ENCODE measurements at regions not wholly inside any gene's neighbourhood (a gene's known extent, or its start where the extent isn't known, plus 50 kb on each side); places are given as distances from the start of the nearest gene placed in this dataset.
"Not testable (repeated sequence)": the region's sequence is repeated elsewhere in the genome, so short reads cannot be mapped to it uniquely, and the experiment has no call there.

- no peak for DNase-seq
These were observed 397.1 kb upstream of the RORB start for GRCh38 chr9:74100042-74100441.

- not testable (repeated sequence) for DNase-seq
These were observed 395.0 kb upstream of the RORB start for GRCh38 chr9:74102148-74102547.

- no peak for DNase-seq
These were observed 394.4 kb upstream of the RORB start for GRCh38 chr9:74102702-74103101.

- no peak for DNase-seq
These were observed 389.4 kb upstream of the RORB start for GRCh38 chr9:74107692-74108091.

GRCh38 chr9:74115976-74116375 is 381.2 kb upstream of the RORB start:
- no peak for DNase-seq

GRCh38 chr9:74117151-74117550 is 380.0 kb upstream of the RORB start:
- DNase-seq = no peak

- no peak for DNase-seq
These were observed 379.4 kb upstream of the RORB start for GRCh38 chr9:74117731-74118130.

- DNase-seq = no peak
These were observed 377.1 kb upstream of the RORB start for GRCh38 chr9:74120061-74120460.

- no peak for DNase-seq
These were observed 376.7 kb upstream of the RORB start for GRCh38 chr9:74120470-74120869.

GRCh38 chr9:74122216-74122615 is 374.9 kb upstream of the RORB start:
- DNase-seq = no peak

- no peak for DNase-seq
These were observed 374.5 kb upstream of the RORB start for GRCh38 chr9:74122661-74123060.

- no peak for DNase-seq
These were observed 371.2 kb upstream of the RORB start for GRCh38 chr9:74125941-74126340.

- DNase-seq = no peak
These were observed 364.1 kb upstream of the RORB start for GRCh38 chr9:74132986-74133385.

- no peak for DNase-seq
These were observed 363.2 kb upstream of the RORB start for GRCh38 chr9:74133921-74134320.

- DNase-seq = no peak
These were observed 359.0 kb upstream of the RORB start for GRCh38 chr9:74138182-74138581.

GRCh38 chr9:74140141-74140540 is 357.0 kb upstream of the RORB start:
- no peak for DNase-seq

GRCh38 chr9:74147906-74148305 is 349.2 kb upstream of the RORB start:
- no peak for DNase-seq

- DNase-seq = no peak
These were observed 324.3 kb upstream of the RORB start for GRCh38 chr9:74172874-74173273.

- DNase-seq = no peak
These were observed 323.9 kb upstream of the RORB start for GRCh38 chr9:74173284-74173683.

- DNase-seq = not testable (repeated sequence)
These were observed 299.4 kb upstream of the RORB start for GRCh38 chr9:74197771-74198170.

GRCh38 chr9:74205056-74205455 is 292.1 kb upstream of the RORB start:
- no peak for DNase-seq

GRCh38 chr9:74218385-74219063 is 278.6 kb upstream of the RORB start:
- no peak for DNase-seq

- no peak for DNase-seq
These were observed 276.8 kb upstream of the RORB start for GRCh38 chr9:74220327-74220726.

GRCh38 chr9:74236857-74237256 is 260.3 kb upstream of the RORB start:
- DNase-seq = no peak
